ENCODE measurements at regions not wholly inside any gene's neighbourhood (a gene's known extent, or its start where the extent isn't known, plus 50 kb on each side); places are given as distances from the start of the nearest gene placed in this dataset.

DNA sequence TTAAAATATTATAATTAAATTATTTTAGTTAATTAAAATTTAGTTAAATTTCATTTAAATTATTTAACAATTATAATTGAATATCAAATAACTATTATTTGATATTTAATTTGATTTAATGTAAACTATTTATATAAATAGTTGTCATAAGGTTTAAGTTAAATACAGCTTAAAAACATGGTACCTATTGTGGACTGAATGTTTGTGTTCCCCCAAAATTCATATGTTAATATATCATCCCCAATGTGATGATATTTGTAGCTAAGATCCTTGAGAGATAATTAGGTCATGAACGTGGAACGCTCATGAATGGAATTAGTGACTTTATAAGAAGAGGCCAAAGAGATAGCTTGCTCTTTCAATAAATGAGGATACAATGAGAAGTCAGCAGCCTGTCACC, 505.7 kb upstream of the LRATD1 start:
- Mint-ChIP-seq H3K27ac (no peak overlapping the region), H3K36me3 (no peaks in the 10 kb centered on the region), H3K27me3 (no peaks in the 10 kb centered on the region), H3K9me3 (ENCODE audit: low read depth) (peaks cover 7% of the 10 kb centered on the region), H3K4me3 (no peak overlapping the region), H3K4me1 (ENCODE audit: low read depth) (no peaks in the 10 kb centered on the region)

DNA sequence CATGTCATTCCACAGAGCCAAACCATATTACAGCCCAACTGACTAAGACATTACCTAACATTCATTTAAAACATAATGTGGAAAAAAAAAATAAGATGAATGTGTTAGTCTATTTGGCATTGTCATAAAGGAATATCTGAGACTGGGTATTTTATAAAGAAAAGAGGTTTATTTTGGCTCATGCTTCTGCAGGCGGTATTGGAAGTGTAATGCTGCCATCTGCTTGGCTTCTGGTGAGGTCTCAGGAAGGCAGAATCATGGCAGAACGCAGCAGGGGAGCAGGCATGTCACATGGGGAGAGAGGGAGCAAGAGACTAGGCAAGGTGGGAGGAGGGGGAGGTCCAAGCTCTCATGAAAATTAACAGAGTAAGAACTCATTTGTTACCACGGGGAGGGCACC, 504.8 kb upstream of the LRATD1 start:
- H3K4me1 Mint-ChIP-seq (ENCODE audit: low read depth), result no peaks in the 10 kb centered on the region
- no peaks in the 10 kb centered on the region for H3K36me3 Mint-ChIP-seq
- peaks cover 9% of the 10 kb centered on the region for H3K9me3 Mint-ChIP-seq (ENCODE audit: low read depth)
- no peaks in the 10 kb centered on the region for H3K27me3 Mint-ChIP-seq
- no peak overlapping the region for H3K4me3 Mint-ChIP-seq
- H3K27ac Mint-ChIP-seq, result no peak overlapping the region

DNA sequence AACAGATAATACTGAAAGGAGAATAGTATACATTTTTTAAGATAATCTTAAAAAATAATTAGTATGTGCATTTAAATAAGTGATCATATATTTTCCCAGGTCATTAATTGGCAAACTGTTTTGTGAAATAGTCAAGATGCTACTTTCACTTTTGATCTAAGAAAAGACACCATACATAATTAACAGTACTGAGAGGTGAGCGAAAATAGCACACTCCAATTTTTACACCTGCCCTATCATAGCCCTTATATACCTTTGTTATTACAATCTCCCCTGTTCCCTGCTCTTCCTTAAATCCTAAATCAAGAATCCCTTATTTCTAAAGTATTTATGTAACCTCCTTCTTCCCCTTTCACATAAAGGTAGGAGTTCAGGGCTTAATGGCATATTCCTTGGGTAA, 500.1 kb upstream of the LRATD1 start:
- no peak overlapping the region for H3K4me3 Mint-ChIP-seq
- no peaks in the 10 kb centered on the region for H3K36me3 Mint-ChIP-seq
- H3K9me3 Mint-ChIP-seq (ENCODE audit: low read depth), result peaks cover 19% of the 10 kb centered on the region
- H3K27me3 Mint-ChIP-seq, result no peaks in the 10 kb centered on the region
- no peaks in the 10 kb centered on the region for H3K4me1 Mint-ChIP-seq (ENCODE audit: low read depth)
- H3K27ac Mint-ChIP-seq, result no peak overlapping the region

DNA sequence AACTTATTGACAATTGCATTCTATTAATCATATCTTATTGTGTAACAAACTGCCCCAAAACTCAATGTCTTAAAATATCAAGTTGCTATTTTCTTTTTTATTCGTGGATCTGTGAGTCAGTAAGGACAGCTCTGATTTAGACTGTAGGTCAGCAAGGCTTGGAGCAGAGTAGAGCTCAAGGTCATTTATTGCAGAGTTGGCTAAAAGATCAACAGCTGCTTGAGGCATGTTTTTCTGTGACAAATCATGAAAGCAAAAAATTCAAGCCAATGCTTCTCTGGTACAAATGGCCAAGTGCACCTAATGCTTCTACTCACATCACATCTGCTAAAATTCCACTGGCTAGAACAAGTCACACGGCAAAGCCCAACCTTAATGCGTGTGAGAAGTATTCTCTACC, 497.7 kb upstream of the LRATD1 start:
- Mint-ChIP-seq H3K4me3 (no peak overlapping the region), H3K27me3 (no peaks in the 10 kb centered on the region), H3K9me3 (ENCODE audit: low read depth) (peaks cover 15% of the 10 kb centered on the region)

DNA sequence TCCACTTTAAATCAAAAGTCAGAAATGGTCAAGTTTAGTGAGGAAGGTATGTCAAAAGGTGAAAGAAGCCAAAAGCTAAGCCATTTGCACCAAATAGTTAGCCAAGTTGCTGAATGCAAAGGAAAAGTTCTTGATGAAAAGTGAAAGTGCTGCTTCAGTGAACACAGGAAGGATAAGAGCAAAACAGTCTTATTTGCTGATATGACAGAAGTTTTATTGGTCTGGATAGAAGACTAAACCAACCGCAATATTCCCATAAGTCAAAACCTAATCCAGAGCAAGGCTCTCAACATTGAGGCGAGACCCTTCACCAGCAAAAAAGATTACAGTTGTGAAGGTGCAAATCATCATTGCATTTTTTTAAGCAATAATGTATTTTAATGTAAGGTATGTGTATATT, 496.5 kb upstream of the LRATD1 start:
- no peaks in the 10 kb centered on the region for H3K4me1 Mint-ChIP-seq (ENCODE audit: low read depth)
- peaks cover 15% of the 10 kb centered on the region for H3K9me3 Mint-ChIP-seq (ENCODE audit: low read depth)
- no peaks in the 10 kb centered on the region for H3K27me3 Mint-ChIP-seq
- H3K4me3 Mint-ChIP-seq, result no peak overlapping the region
- no peak overlapping the region for H3K27ac Mint-ChIP-seq
- H3K36me3 Mint-ChIP-seq, result no peaks in the 10 kb centered on the region

More for the DNA sequence above, 497.7 kb upstream of the LRATD1 start:
- H3K36me3 Mint-ChIP-seq, result no peaks in the 10 kb centered on the region
- H3K4me1 Mint-ChIP-seq (ENCODE audit: low read depth), result no peaks in the 10 kb centered on the region
- no peak overlapping the region for H3K27ac Mint-ChIP-seq

DNA sequence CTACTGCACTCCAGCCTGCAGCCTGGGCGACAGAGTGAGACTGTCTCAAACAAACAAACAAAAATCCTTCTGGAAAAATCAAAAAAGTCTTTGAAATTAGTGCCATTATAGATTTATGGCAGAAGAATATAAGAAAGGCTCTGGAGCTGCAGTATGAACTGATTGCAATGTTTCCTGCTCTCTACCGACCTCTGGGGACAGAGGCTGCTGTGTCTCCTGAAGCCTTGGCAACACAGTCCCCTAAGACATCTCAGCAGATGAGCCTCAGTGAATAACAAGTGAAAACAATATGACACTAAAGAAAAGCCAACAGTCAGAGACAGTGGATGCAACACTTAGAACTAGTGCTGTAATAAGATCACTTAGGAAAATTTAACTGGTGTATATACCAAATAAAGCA, 494.9 kb upstream of the LRATD1 start:
- Mint-ChIP-seq H3K27ac (no peak overlapping the region), H3K27me3 (no peaks in the 10 kb centered on the region), H3K36me3 (no peaks in the 10 kb centered on the region), H3K4me3 (no peak overlapping the region), H3K4me1 (ENCODE audit: low read depth) (no peaks in the 10 kb centered on the region), H3K9me3 (ENCODE audit: low read depth) (peaks cover 14% of the 10 kb centered on the region)

DNA sequence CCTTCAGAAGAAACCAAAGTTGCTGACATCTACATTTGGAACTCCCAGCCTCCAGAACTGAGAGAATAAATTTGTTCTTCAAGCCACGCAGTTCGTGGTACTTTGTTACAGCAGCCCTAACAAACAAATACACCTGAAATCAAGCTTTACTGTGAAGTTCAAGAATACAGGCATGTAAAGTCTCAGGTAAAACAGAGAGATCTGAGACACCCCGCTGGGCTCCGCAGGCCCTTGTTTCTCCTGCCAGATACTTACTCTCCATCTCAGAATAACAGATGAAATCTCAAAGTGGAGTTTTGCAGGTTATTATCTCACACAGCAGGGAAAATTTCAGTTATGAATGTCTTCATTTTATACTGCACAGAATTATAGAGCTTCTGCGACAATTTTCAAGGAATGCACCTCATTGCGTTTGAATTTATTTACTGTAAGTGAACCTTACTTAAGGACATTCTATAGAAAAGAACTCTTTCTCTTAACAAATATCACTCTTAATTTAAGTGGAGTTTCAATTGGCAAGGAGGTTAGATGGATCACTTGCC, 492.4 kb upstream of the LRATD1 start:
- H3K27ac Mint-ChIP-seq, result no peak overlapping the region
- H3K9me3 Mint-ChIP-seq (ENCODE audit: low read depth), result peaks cover 4% of the 10 kb centered on the region
- H3K36me3 Mint-ChIP-seq, result no peaks in the 10 kb centered on the region
- H3K4me1 Mint-ChIP-seq (ENCODE audit: low read depth), result no peaks in the 10 kb centered on the region
- H3K4me3 Mint-ChIP-seq, result no peak overlapping the region
- no peaks in the 10 kb centered on the region for H3K27me3 Mint-ChIP-seq

DNA sequence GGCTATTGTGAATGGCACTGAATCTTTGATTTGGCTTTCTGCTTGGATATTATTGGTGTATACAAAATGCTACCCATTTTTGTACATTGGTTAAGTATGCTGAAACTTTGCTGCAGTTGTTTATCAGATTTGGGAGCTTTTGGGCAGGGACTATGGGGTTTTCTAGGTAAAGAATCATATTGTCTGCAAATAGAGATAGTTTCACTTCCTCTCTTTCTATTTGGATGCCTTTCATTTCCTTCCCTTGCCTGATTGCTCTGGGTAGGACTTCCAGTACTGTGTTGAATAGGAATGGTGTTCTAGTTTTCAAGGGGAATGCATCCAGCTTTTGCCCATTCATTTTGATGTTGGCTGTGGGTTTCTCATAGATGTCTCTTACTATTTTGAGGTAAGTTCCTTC, 489.1 kb upstream of the LRATD1 start:
- no peak overlapping the region for H3K27ac Mint-ChIP-seq
- H3K9me3 Mint-ChIP-seq (ENCODE audit: low read depth), result peaks cover 4% of the 10 kb centered on the region
- no peaks in the 10 kb centered on the region for H3K4me1 Mint-ChIP-seq (ENCODE audit: low read depth)
- no peaks in the 10 kb centered on the region for H3K36me3 Mint-ChIP-seq
- no peaks in the 10 kb centered on the region for H3K27me3 Mint-ChIP-seq
- H3K4me3 Mint-ChIP-seq, result no peak overlapping the region

DNA sequence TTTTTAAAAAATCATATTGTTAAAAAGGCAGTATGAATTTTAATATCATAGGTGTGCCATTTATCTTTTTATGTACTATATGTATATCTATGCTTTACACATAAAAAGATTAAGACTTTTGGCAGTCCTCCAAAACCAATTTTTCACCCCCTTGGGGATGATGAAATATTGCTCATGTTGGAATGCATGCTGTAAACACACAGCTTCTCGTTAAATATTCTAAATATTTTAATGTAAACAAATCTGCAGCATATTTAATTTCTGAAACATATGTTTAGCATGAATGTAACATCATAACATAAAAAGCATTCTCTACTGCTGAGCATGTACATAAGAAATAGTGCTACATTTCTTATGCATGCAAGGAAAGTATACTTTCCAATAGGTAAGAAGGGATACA, 484.3 kb upstream of the LRATD1 start:
- Mint-ChIP-seq H3K36me3 (no peaks in the 10 kb centered on the region), H3K27ac (no peak overlapping the region), H3K4me3 (no peak overlapping the region), H3K9me3 (ENCODE audit: low read depth) (peaks cover 7% of the 10 kb centered on the region), H3K27me3 (no peaks in the 10 kb centered on the region), H3K4me1 (ENCODE audit: low read depth) (no peaks in the 10 kb centered on the region)

DNA sequence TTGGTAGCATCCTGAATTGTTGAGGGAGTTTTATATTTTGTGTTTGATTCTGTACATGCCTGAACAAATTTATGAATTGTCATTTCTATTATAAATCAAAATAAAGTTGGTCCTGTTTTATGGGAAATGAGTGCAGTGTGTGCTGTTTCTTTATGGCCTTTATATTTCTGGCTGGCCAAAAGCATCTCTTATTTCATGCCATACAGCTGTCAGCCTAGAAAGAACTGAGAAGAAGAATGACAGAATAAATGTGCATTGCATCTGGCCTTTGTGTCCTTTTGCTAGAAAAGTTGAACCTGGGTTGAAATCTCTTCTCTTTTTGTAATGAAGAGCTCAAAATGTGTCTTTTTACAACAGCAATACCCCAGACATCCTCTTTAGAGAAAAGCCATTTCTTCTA, 474.7 kb upstream of the LRATD1 start:
- Mint-ChIP-seq H3K27ac (no peak overlapping the region), H3K36me3 (no peaks in the 10 kb centered on the region), H3K4me1 (ENCODE audit: low read depth) (no peaks in the 10 kb centered on the region), H3K27me3 (no peaks in the 10 kb centered on the region), H3K4me3 (no peak overlapping the region), H3K9me3 (ENCODE audit: low read depth) (peaks cover 2% of the 10 kb centered on the region)

DNA sequence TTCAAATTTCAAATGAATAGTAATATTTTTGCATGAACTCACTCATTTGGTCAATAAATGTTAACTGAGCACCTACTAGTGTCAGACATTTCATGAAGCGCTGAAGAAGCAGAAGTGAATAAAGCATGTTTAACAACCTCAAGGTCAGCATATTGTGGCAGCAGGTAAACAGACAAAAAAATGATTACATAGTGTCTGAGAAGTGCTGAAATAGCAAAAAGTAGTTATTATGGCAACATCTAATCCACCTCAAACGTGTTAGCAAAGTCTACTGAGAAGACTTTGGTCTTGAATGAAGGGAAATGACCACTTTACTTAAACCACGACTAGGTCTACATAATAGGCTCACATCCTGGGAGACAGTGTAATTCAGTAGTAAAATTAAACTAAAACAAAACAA, 452.2 kb upstream of the LRATD1 start:
- Mint-ChIP-seq H3K36me3 (no peaks in the 10 kb centered on the region), H3K4me3 (no peak overlapping the region), H3K4me1 (ENCODE audit: low read depth) (no peaks in the 10 kb centered on the region)

DNA sequence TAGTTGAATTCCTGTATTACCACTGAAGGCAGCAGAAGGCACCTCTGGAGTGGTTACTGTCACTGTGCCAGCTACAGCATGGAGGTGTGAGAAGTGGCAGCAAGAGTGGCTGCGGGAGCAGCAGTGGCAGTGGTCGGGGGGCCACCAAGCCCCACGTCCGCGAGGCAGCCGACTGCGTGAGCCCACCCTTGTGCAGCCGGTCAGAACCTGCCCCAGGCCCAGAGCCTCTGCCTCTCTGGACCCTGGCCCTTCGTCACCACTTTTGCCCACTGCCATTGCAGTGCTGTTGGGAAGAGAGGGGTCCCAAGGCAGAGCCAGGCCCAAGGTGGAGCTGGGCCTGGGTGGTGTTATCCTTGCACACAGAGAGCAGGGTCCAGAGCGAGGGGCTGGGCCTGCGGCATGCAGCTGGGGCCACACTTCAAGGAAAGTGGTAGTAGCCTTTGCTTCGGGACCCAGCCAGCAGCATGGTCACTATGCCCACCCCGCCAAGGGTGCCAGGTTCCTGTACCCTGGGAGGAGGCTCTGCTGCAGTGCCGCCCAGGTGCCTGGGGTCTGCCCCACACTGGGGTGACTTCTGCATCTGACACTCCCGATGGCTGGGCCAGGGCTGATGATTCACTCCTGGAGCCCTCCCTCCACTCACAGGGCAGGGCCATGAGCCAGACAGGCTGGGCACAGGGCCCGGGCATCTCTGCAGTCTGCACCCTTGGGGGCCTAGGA, 450.1 kb upstream of the LRATD1 start:
- no peaks in the 10 kb centered on the region for H3K4me1 Mint-ChIP-seq (ENCODE audit: low read depth)
- H3K4me3 Mint-ChIP-seq, result no peak overlapping the region
- H3K36me3 Mint-ChIP-seq, result no peaks in the 10 kb centered on the region
- H3K27ac Mint-ChIP-seq, result no peak overlapping the region
- no peaks in the 10 kb centered on the region for H3K27me3 Mint-ChIP-seq
- H3K9me3 Mint-ChIP-seq (ENCODE audit: low read depth), result peaks cover 12% of the 10 kb centered on the region

More for the DNA sequence above, 452.2 kb upstream of the LRATD1 start:
- H3K9me3 Mint-ChIP-seq (ENCODE audit: low read depth), result peaks cover 14% of the 10 kb centered on the region
- H3K27ac Mint-ChIP-seq, result no peak overlapping the region
- H3K27me3 Mint-ChIP-seq, result no peaks in the 10 kb centered on the region

DNA sequence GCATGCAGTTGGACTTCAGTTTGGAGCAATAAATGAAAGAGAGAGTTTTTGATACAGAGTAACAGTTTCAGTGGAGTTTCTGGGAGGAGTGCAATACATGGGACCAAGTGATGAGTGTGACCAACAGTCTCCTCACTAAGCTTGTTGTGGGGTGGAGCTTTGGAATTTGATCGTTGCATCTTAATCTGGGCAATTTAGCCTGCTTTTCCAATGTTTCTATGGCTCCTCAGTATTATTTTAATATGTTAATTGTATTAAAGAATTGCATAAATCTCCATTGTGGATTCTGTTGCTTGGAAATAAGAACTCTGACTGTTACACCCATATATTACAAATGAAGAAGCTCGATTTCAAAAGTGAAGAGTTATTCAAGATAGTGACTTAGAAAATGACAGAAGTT, 446.6 kb upstream of the LRATD1 start:
- Mint-ChIP-seq H3K9me3 (ENCODE audit: low read depth) (peaks cover 5% of the 10 kb centered on the region), H3K4me3 (no peak overlapping the region), H3K4me1 (ENCODE audit: low read depth) (no peaks in the 10 kb centered on the region), H3K27ac (no peak overlapping the region), H3K36me3 (no peaks in the 10 kb centered on the region), H3K27me3 (no peaks in the 10 kb centered on the region)

DNA sequence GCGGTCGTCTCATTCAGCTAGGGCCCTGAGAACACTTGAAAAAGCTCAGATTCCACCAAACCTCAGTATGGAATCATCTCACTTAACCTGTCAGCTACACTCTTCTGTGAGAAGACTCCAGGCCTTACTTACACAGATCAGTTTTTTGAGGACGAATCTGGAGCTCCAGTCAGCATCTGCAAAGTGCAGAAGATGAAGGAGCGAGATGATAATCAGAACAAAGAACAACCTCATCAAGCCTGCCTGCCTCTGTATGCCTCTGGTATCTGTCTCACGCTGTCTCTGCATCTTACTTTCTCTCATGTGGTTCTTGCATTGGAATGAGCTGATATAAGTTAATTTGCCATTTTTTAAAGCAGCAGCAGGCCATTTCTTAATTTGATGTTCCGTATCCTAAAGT, 444.1 kb upstream of the LRATD1 start:
- Mint-ChIP-seq H3K4me1 (ENCODE audit: low read depth) (no peaks in the 10 kb centered on the region), H3K36me3 (no peaks in the 10 kb centered on the region), H3K27me3 (no peaks in the 10 kb centered on the region), H3K4me3 (no peak overlapping the region), H3K27ac (no peak overlapping the region), H3K9me3 (ENCODE audit: low read depth) (peaks cover 5% of the 10 kb centered on the region)

DNA sequence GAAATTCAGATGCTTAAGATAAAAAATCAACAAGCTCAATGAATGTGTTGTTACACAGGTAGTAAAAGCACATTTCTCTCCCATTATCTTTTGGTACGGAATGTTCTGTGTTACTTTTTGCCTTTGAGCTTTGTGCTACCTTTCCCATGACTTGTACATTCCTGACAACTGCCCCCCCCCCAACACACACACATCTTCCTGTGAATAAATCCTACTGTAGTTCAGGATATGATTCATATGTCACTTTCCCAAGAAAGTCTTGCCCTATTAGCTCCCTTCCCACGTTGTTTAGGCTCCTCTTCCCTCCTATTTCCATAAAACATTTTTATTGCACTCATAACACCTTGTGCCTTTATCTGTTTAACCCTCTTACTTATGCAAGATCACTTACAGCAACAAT, 442.6 kb upstream of the LRATD1 start:
- Mint-ChIP-seq H3K27ac (no peak overlapping the region), H3K9me3 (ENCODE audit: low read depth) (peaks cover 5% of the 10 kb centered on the region), H3K4me3 (no peak overlapping the region), H3K36me3 (no peaks in the 10 kb centered on the region), H3K4me1 (ENCODE audit: low read depth) (no peaks in the 10 kb centered on the region), H3K27me3 (no peaks in the 10 kb centered on the region)

DNA sequence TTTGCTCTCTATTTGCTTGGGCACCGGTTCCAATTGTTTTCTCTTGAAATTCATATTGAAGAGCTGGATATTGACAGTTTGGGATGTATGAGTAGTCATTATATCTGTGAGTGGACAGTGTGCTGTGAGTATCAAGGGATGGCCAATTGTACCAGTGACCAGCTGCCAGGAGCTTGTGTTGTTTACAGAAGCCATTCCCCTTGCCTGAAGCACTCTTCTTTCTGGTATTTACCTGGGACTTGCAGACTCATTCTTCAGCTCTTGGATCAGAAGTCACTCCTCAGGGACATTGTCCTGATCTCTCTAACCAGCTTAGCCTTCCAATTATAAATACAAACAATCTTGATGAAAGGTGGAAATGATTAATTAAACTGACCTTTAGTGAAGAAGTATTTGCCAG, 438.3 kb upstream of the LRATD1 start:
- peaks cover 7% of the 10 kb centered on the region for H3K9me3 Mint-ChIP-seq (ENCODE audit: low read depth)
- no peak overlapping the region for H3K4me3 Mint-ChIP-seq
- H3K27me3 Mint-ChIP-seq, result no peaks in the 10 kb centered on the region
- H3K4me1 Mint-ChIP-seq (ENCODE audit: low read depth), result no peaks in the 10 kb centered on the region
- no peak overlapping the region for H3K27ac Mint-ChIP-seq
- no peaks in the 10 kb centered on the region for H3K36me3 Mint-ChIP-seq

All from activated naive CD8-positive, alpha-beta T cell (primary cell).